Heart left ventricle (tissue), 13 donors: ENCODE measurements at regions not wholly inside any gene's neighbourhood (a gene's known extent, or its start where the extent isn't known, plus 50 kb on each side); places are given as distances from the start of the nearest gene placed in this dataset.

Source experiments
- CTCF ChIP-seq, 12 donors: fragments of 200-600 bp; sonication (generic) in 4 of 12; IDR thresholded peaks; one replicate each; pipeline versions ENCODE4 v1.5.0 to v1.8.0; 2018 to 2022; ENCODE audit warnings: antibody characterized with exemption in 12 of 12, mild to moderate bottlenecking in 5 of 12
- POLR2A ChIP-seq, 2 donors: fragments of 450-650 bp; IDR thresholded peaks; one replicate each; pipeline ENCODE4 v1.6.1; 2017; ENCODE audit warnings: antibody characterized with exemption in 2 of 2, mild to moderate bottlenecking in 2 of 2, moderate library complexity in 2 of 2
- donor health status: ischemic (EF 13 %, LVEDD 7.1; RV severe dilation, severe dysfunction).
- donor health status: DM: no; HTN: yes; CAD: no.
- donor health status: DM: no; HTN: no; CAD: no.
- donor health status: ischemic (EF 25% LVEDD 6.9; RV normal size, moderate dysfunction).
- donor health status: ischemic (EF 25% LVEDD 5.7; RV mildly dilated, moderate dysfunction).
- donor health status: ischemic (EF 35%, LVEDD 5.7; RV mildly dilated, moderate dysfunction).
- donor health status: nonischemic (EF 11% LVEDD 7.7; RV severe dilation, severe dysfunction).
- donor health status: DM: yes; HTN: yes; CAD: no.
- donor health status: PGD.
- donor health status: ischemic (EF 29% LVEDD 5.4; RV normal size, mild dysfunction).
- donor health status: nonischemic (EF 23%, LVEDD 6.1; RV moderate dilation, normal function).

DNA sequence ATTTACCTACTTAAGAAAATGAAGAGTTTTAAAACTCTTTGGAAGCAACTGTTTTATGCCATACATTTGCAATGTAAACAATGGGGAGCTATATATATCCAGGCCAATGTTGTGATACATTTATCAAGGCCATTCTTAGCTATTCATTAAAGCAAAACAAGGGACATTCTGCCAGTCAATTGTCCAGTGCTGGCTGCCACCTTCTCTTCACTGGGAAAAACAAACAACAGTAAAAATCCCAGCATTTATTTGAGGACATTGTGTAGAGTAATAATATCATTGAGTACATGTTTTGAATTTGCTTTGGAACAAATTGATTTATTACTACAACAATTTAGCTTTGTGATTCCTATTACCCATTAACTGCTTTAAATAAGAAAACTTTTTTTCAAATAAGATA lies 1107.4 kb downstream of the DTWD2 start:
- TF ChIP-seq CTCF (IDR thresholded peaks at IDR 0.05): no peak
- TF ChIP-seq POLR2A (IDR thresholded peaks at IDR 0.05): no peak
